A549 (cell line): ENCODE measurements at regions not wholly inside any gene's neighbourhood (a gene's known extent, or its start where the extent isn't known, plus 50 kb on each side); places are given as distances from the start of the nearest gene placed in this dataset.
"Not testable (repeated sequence)": the region's sequence is repeated elsewhere in the genome, so short reads cannot be mapped to it uniquely, and the experiment has no call there.

Experiments
- CEBPB ChIP-seq, 2 experiments: fragments of >200 bp in 1 of 2; sonication (Bioruptor Twin) in 1 of 2; formaldehyde crosslinking in 1 of 2; IDR thresholded peaks; 2 replicates each; pipeline ENCODE4 v1.6.1; 2012 to 2016
- CTCF ChIP-seq: fragments of >200 bp; sonication (Bioruptor Twin); formaldehyde crosslinking; IDR thresholded peaks from 3 replicates; pipeline ENCODE4 v1.5.1; 2016
- JUNB ChIP-seq: fragments of >200 bp; sonication (Bioruptor Twin); formaldehyde crosslinking; IDR thresholded peaks from 2 replicates; pipeline ENCODE4 v1.6.1; 2016
- KDM5A ChIP-seq: fragments of 200-600 bp; sonication (generic); IDR thresholded peaks from 2 replicates; pipeline ENCODE4 v1.6.1; 2016; ENCODE audit warnings: antibody characterized with exemption, mild to moderate bottlenecking
- POLR2A ChIP-seq: IDR thresholded peaks from 2 replicates; pipeline ENCODE4 v1.6.1; 2012; ENCODE audit warnings: mild to moderate bottlenecking, low read length
- RNF2 ChIP-seq: fragments of 200-600 bp; sonication (generic); IDR thresholded peaks from 2 replicates; pipeline ENCODE4 v1.6.1; 2016; ENCODE audit warnings: low read depth, mild to moderate bottlenecking, antibody characterized with exemption, moderate library complexity, borderline replicate concordance

- not testable (repeated sequence) for TF ChIP-seq POLR2A; CTCF; KDM5A; RNF2; CEBPB (IDR thresholded peaks at IDR 0.05); JUNB
Measured at GRCh38 chr14:37874065-37874428, 278.6 kb downstream of the TTC6 start.
